GM18861 (cell line): ENCODE measurements at regions not wholly inside any gene's neighbourhood (a gene's known extent, or its start where the extent isn't known, plus 50 kb on each side); places are given as distances from the start of the nearest gene placed in this dataset.
"Not testable (repeated sequence)": the region's sequence is repeated elsewhere in the genome, so short reads cannot be mapped to it uniquely, and the experiment has no call there.

ENCODE experiments used
- ATAC-seq: cut with Tn5 transposase; IDR thresholded peaks from one replicate; pipeline ENCODE4 v1.9.1; 2021; ENCODE audit not compliant: unreplicated experiment

- no peak for ATAC-seq
These were observed 522.4 kb upstream of the TLE4 start for GRCh38 chr9:79049371-79049770.

DNA sequence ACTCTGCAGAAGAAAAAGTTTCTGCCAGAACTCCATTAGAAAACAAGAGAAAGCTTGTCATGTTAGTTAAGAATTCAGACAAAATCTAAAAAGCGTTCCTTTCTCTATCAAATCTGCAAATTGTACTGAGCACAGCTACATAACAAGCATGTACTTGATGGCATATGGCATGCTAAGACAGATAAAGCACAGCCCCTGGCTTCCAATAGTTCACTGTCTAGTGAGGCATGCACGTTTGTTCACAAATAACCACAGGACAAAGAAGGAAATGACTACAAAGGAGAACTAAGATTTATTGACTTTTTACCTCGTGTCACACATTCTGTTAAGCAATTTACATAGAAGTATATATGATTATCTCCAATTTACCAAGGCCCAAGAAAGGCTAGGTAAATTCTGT is 518.2 kb upstream of the TLE4 start:
- no peak for ATAC-seq

DNA sequence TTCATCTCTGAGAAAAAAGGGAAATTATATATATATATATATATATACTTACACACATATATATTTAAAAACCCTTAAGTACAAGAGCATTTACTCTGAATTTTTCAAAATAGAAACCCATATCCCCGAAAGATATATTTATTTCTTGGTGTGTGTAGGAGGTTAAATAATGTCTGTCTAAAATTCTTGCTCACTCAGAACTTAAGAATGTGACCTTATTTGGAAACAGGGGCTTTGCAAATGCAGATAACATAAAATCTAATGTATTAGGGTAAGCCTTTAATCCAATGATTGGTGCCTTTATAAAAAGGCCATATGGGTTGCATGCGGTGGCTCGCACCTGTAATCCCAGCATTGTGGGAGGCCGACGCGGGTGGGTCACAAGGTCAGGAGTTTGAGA is 517.3 kb upstream of the TLE4 start:
- ATAC-seq = no peak

- ATAC-seq = no peak
These were observed 515.7 kb upstream of the TLE4 start for GRCh38 chr9:79056041-79056440.

- ATAC-seq = no peak
These were observed 514.2 kb upstream of the TLE4 start for GRCh38 chr9:79057576-79057975.

DNA sequence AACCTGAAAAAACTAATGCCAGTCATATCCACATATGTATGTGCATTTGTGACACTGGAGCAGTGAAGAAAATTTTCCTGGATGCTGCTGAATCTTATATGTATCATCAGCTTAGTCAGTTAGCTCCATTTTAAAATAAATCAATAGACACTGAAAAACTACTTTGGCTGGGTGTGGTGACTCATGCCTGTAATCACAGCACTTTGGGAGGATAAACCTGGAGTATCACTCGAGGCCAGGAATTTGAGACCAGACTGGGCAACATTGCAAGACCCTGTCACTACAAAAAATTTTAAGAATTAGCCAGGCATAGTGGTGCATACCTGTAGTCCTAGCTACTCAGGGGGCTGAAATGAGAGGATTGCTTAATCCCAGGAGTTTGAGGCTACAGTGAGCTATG is 511.0 kb upstream of the TLE4 start:
- no peak for ATAC-seq

DNA sequence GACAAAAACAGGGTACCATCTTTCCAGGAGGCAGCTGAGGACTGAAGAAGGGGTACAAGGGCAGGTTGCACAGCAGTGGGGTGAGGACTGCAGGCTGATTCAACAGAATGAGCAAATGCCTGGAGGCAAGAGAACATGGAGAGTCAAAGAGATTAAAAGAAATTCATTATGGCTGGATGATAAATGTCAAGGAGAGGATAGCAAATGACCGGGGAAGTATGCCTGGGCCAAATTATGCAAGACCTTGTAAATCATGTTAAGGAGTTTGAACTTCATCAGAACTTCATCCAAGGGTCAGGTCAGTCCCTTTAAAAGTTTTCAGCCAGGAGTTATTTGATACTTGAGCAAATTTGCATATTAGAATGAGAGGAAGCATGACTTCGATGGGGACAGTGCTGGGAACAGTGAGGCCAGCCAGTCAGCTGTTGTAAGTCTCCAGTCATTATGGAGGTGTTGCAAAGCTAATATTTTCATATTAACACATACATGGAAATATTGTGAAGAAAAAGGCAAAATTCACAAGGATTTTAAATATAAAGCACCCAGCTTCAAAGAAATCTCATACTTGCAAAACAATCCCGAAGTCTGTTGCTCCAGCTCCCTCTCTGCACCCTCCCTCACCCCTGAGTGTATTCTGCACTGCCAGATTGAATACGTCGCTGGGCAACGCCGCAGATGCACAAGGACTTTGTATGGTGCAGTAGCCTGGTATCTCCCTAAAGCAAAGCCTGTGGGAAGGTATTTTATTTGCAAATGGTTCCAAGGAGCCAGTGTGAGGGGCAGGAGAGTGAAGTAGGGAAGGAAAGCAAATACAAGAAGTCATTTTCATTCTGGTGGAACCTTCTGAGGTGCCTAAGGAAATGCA is 509.8 kb upstream of the TLE4 start:
- ATAC-seq = no peak

DNA sequence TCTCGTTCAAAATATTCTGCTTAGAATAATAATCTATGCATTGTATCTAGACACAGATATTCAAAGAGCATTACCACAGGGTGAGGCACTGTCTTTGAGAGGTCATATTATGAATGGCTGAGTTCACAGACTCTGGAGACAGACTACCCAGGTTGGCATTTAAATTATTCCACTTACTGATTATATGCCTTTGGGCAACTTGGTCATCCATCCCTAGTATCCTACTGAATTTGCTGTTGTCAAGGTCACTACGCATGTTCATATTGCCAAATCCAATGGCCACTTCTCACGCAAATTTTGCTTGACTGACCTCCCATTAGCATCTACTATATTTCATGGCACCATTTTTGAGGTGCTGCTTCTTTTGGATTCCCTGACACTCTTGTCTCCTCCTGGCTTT is 498.6 kb upstream of the TLE4 start:
- no peak for ATAC-seq

- no peak for ATAC-seq
These were observed 491.2 kb upstream of the TLE4 start for GRCh38 chr9:79080536-79080935.

GRCh38 chr9:79083621-79084020 is 488.1 kb upstream of the TLE4 start:
- no peak for ATAC-seq

DNA sequence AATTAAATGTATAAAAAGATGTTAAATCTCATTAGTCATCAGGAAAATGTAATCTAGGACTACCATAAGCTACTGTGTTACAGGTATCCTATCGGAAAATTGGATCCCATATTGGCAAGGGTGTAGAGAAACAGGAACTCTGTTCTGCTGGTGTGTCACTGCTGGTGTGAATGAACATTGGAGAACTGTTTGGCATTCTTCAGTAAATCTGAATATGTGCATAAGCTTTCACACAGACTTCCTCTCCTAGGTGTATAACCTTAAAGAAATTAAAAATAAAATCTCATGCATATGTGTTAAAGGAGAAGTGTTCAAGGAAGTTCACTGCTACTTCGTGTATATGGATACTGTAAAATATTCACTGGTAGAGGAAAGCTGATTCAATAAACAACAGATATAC is 484.6 kb upstream of the TLE4 start:
- no peak for ATAC-seq

DNA sequence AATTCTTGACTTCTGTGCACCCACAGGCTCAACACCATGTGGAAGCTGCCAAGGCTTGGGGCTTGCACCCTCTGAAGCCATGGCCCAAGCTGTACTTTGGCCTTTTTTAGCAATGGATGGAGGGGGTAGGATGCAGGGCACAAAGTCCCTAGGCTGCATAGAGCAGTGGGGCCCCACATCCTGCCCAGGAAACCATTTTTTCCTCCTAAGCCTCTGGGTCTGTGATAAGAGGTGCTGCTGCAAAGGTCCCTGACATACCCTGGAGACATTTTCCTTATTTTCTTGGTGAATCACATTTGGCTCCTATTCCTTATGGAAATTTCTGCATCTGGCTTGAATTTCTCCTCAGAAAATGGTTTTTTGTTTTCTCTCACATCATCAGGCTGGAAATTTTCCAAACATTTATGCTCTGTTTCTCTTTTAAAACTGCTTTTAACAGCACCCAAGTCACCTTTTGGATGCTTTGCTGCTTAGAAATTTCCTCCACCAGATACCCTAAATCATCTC is 482.7 kb upstream of the TLE4 start:
- no peak for ATAC-seq

DNA sequence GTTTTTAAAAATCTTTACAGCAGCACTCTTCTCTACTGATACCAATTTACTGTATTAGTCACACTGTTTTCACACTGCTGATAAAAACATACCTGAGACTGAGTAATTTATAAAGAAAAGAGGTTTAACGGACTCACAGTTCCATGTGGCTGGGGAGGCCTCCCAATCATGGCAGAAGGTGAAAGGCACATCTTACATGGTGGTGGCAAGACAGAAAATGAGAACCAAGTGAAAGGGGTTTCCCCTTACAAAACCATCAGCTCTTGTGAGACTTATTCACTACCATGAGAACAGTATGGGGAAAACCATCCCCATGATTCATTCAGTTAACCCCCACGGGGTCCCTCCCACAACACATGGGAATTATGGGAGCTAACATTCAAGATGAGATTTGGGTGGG is 481.9 kb upstream of the TLE4 start:
- not testable (repeated sequence) for ATAC-seq

DNA sequence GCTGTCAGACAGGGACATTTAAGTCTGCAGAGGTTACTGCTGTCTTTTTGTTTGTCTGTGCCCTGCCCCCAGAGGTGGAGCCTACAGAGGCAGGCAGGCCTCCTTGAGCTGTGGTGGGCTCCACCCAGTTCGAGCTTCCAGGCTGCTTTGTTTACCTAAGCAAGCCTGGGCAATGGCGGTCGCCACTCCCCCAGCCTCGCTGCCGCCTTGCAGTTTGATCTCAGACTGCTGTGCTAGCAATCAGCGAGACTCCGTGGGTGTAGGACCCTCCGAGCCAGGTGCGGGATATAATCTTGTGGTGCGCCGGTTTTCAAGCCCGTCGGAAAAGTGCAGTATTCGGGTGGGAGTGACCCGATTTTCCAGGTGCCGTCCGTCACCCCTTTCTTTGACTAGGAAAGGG is 468.5 kb upstream of the TLE4 start:
- ATAC-seq = not testable (repeated sequence)

GRCh38 chr9:79104216-79104615 is 467.5 kb upstream of the TLE4 start:
- no peak for ATAC-seq

- ATAC-seq = no peak
These were observed 466.8 kb upstream of the TLE4 start for GRCh38 chr9:79104951-79105350.

- ATAC-seq = no peak
These were observed 463.7 kb upstream of the TLE4 start for GRCh38 chr9:79107911-79108676.

DNA sequence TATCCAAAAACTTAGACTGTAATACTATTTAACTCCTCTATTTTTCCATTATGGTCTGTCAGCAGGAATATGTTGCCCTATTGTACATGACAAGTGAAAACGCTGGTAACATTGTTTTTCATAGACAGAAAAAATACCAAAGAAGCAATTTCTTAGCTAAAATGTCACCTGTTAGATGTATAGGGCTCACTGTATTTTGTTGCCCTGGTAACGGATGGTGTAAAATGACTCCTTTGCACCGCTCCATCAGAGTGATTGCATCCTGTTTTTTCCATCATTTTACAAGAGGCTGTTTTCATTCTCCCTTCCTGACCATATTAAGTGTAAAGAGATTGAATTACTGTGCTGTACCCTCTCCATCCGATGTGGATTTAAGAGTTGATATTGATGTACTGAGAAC is 460.1 kb upstream of the TLE4 start:
- no peak for ATAC-seq

- ATAC-seq = no peak
These were observed 456.6 kb upstream of the TLE4 start for GRCh38 chr9:79115176-79115575.

- no peak for ATAC-seq
These were observed 455.7 kb upstream of the TLE4 start for GRCh38 chr9:79116041-79116440.

- no peak for ATAC-seq
These were observed 455.1 kb upstream of the TLE4 start for GRCh38 chr9:79116709-79117108.

- ATAC-seq = no peak
These were observed 451.2 kb upstream of the TLE4 start for GRCh38 chr9:79120533-79120932.
